Stimulated activated CD4-positive, alpha-beta T cell treated with anti-CD3 and anti-CD28 coated beads, Interleukin-1b, Interleukin-23, amount 100 ng/mL, for 1 hour (primary cell): ENCODE measurements at regions not wholly inside any gene's neighbourhood (a gene's known extent, or its start where the extent isn't known, plus 50 kb on each side); places are given as distances from the start of the nearest gene placed in this dataset.
"Not testable (repeated sequence)": the region's sequence is repeated elsewhere in the genome, so short reads cannot be mapped to it uniquely, and the experiment has no call there.

Experiments
- DNase-seq, 2 donors: peaks; one replicate each; pipeline ENCODE4 v3.0.0-alpha.2; 2020; ENCODE audit warnings: low read depth in 2 of 2

DNA sequence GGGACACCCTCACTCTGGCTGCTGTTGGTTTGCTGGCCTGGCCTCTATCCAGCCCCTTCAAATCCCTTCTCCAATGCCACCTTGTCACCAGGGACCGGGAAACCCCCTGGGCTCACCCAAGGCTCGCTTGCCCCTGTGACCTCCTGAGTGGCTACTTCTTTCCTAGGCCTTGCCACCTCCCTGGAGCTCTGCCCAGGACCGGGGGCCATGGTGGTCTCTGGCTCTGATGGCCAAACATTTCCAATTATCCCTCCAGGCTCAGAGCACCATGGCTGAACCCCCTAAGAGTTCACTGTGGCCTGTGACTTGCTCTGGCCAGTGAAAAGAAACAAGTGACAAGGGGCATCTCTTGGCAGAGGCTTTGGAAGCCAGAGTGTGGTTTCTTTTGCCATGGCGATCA lies 237.6 kb downstream of the TFCP2L1 start:
- DNase-seq: no peak

GRCh38 chr2:121049131-121049530 lies 235.9 kb downstream of the TFCP2L1 start:
- DNase-seq: no peak

DNA sequence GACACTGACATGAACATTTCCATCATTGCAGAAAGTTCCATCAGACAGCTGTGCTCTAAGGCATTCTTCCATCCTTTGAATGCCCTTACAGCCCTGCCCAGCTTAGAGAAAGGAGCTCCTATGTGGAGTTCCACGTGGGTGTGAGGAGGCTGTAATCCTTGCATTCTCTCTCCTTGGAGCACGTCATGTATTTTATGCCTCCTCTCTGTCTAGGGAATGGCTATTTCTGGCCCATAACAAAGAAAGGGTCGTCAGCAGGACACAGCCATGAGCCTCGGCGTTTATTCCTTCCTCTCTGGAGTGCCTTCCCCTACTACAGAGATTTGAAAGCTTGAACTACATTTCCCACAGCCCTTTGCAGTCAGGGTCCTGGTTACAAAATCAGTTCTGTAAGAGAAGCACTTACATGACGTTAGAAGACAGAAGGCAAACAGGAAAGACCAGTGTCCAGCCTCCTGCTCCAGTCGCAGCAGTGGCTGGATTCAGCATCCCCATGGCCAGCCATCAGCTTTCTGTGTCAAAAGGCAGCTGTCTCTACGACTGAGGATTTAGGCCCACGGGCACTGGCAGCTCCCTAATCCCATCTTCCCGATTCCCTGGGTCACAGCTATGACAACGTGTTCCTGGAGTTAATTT lies 234.9 kb downstream of the TFCP2L1 start:
- DNase-seq: no peak

GRCh38 chr2:121051311-121051710 lies 233.7 kb downstream of the TFCP2L1 start:
- no peak for DNase-seq

GRCh38 chr2:121052023-121052422 lies 233.0 kb downstream of the TFCP2L1 start:
- no peak for DNase-seq

DNA sequence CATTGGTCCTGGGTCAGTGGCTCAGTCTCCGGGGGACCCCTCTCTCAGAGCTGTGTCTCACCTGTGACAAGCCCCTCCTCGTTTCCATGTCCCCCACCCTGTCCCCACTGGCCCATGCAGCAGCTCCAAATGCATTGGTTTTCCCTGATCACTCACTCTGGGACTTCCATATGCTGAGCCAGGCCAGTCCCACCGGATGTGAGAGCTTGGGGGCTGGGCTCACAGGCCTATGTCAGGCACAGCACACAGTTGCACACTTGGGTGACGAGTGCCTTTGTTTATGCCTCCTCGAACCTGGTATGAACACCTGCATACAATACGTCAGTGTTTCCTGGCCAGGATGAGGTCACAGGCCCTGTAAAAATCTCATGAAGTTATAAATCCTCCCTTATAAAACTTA lies 232.5 kb downstream of the TFCP2L1 start:
- no peak for DNase-seq

DNA sequence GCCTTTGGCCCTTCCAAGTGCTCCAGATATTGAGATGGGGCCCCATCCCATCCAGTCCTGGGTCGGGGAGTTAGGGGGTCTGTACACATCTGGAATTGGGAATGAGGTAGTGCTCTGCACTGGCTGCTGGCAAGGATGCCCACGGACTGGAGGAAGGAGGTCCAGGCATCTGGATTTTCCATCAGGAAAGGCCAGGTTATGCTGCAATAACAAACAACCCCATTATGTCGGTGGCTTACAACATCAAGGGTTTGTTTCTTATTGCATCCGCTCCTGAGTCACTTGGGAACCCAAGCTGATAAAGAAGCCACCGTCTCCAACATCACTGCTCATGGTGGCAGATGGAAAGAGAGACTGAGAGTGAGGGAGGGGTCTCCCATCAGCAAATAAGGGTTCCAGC lies 229.9 kb downstream of the TFCP2L1 start:
- DNase-seq: no peak

GRCh38 chr2:121055501-121055900 lies 229.5 kb downstream of the TFCP2L1 start:
- DNase-seq: no peak

DNA sequence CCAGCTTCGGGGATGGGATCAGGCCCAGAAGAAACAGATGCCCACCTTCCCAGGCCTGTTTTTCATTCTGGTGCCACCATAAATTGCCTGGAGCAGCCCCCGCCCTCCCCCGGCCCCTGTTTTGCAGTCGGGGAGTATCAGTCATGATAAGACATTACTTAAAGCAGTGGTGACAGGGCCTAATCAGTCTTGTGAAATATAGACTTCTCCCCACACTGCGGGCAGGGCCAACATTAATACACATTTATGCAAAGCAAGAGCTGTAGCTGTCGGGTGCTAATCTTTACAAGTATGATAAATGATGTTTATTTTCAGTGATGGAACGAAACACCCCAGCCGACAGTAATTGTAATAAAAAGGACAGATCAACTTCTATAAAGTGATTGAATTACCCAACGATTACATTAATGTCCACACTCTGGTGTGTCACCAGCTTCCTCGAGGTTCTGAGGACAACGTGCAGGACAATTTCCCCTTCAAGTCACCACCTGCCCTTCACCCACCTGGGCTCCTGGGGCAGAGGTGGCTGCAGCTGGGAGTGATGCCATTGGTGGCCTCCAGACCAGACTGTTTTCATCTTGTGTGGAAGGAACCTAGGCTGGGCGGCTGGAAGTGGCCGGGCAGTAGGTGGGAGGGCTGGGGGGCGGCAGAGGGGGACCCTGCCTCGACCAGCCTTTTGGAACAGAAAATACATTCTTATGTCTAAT lies 226.0 kb downstream of the TFCP2L1 start:
- DNase-seq: no peak

- no peak for DNase-seq
Measured at GRCh38 chr2:121059651-121060649, 225.1 kb downstream of the TFCP2L1 start.

GRCh38 chr2:121061633-121062032 lies 223.4 kb downstream of the TFCP2L1 start:
- DNase-seq: no peak

GRCh38 chr2:121063471-121063870 lies 221.5 kb downstream of the TFCP2L1 start:
- no peak for DNase-seq

GRCh38 chr2:121064186-121064585 lies 220.8 kb downstream of the TFCP2L1 start:
- no peak for DNase-seq

- no peak for DNase-seq
Measured at GRCh38 chr2:121065239-121065638, 219.8 kb downstream of the TFCP2L1 start.

- DNase-seq: no peak
Measured at GRCh38 chr2:121066526-121066925, 218.5 kb downstream of the TFCP2L1 start.

DNA sequence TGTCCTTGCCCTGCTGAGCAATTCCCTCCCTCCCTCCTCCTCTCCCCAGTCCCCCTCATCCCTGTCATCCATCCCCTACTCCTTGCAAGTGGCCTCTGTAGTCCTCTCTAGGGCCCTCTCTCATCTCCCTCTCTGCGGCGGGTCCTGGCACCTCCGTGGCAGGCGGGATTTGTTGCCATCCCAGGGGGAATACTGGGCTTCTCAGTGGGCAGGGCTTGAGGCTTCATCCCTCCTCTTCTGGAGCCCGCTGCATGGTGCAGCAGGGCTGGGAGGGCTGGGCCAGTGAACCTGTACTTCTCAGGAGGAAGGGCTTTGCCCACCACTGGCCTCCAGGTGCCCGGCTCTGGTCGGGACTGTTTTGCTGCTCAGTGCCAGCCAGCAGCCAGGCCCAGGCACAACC lies 216.2 kb downstream of the TFCP2L1 start:
- no peak for DNase-seq

DNA sequence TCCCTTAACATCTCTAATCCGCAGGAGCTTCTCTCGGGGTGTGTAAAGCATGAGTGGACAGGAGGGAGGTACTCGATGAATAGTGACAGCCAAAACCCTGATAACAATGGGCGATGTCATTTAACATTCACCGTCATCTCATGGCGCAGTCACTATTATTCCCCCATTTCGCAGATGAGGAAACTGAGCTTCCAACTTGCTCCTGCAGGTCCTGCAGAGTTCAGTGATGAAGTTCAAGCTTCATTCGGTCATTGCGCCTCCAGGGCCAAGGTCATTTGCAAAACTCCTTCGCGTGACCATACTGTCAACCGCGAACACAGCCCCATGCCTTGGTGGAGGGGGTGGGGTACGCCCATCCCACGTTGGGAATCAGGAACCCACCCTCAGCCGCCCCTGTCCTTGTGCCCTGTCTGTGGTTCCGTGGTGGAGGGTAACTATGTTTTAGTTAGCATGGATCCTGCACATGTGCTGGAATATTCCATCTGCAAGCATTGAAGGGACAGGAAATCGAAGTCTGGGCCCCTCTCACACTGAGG lies 215.5 kb downstream of the TFCP2L1 start:
- no peak for DNase-seq

GRCh38 chr2:121070061-121070460 lies 214.9 kb downstream of the TFCP2L1 start:
- not testable (repeated sequence) for DNase-seq

GRCh38 chr2:121071034-121071504 lies 213.9 kb downstream of the TFCP2L1 start:
- peak in 1 of 2 donors; percentile 7 for DNase-seq

- DNase-seq: no peak
Measured at GRCh38 chr2:121072784-121073183, 212.2 kb downstream of the TFCP2L1 start.

- DNase-seq: no peak
Measured at GRCh38 chr2:121073320-121074210, 211.4 kb downstream of the TFCP2L1 start.
